ENCODE measurements at regions not wholly inside any gene's neighbourhood (a gene's known extent, or its start where the extent isn't known, plus 50 kb on each side); places are given as distances from the start of the nearest gene placed in this dataset.

DNA sequence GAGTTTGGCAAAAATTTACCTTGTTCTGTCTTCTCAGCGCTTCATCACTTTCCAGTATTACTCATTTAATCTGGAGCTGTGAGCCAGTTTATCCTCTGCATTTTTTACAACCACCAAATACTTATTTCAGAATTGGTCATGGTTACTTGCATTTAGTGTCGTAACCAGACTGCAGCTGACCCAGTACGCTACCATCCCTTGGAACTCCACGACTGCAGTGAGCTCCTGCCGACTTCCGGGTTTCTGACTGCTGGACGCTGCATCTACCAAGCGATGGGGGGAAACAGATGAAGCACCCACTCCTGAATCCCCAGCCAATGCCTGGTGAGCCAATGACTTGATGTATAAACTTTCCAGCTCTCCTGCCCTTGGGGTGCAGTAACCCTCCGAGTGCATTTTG, 174.4 kb upstream of the PRLR start:
- Histone ChIP-seq H3K9me2 (ENCODE audit: insufficient read depth) (no peaks in the 10 kb centered on the region), H3K4me3 (replicated peaks in 1 of 2; ENCODE audit: low read depth in 1 of 2, low read length in 2 of 2) (no peak overlapping the region), H3K9me3 (ENCODE audit: control insufficient read depth in 1 of 2, insufficient read depth in 1 of 2, low read depth in 1 of 2, low read length in 2 of 2) (no peaks in the 10 kb centered on the region), H3K27ac (ENCODE audit: low read depth, low read length) (no peak overlapping the region), H3K36me3 (ENCODE audit: control insufficient read depth in 1 of 2, insufficient read depth in 2 of 2, low read length in 2 of 2) (no peaks in the 10 kb centered on the region), H3K79me2 (ENCODE audit: insufficient read depth, low read length) (no peaks in the 10 kb centered on the region), H3K9ac (ENCODE audit: low read length) (no peak overlapping the region), H4K20me1 (ENCODE audit: insufficient read depth) (no peaks in the 10 kb centered on the region), H2AFZ (ENCODE audit: low read depth, low read length, poor library complexity, severe bottlenecking) (no peak overlapping the region), H3K4me2 (ENCODE audit: low read length) (no peak overlapping the region), H3K27me3 (ENCODE audit: insufficient read depth, low read length) (no peaks in the 10 kb centered on the region), H3K4me1 (ENCODE audit: control insufficient read depth in 1 of 2, insufficient read depth in 2 of 2, low read length in 2 of 2) (no peaks in the 10 kb centered on the region)
- TF ChIP-seq SRF (IDR thresholded peaks at IDR 0.05; ENCODE audit: low read depth) = no peak
- TF ChIP-seq, protein P1, sequence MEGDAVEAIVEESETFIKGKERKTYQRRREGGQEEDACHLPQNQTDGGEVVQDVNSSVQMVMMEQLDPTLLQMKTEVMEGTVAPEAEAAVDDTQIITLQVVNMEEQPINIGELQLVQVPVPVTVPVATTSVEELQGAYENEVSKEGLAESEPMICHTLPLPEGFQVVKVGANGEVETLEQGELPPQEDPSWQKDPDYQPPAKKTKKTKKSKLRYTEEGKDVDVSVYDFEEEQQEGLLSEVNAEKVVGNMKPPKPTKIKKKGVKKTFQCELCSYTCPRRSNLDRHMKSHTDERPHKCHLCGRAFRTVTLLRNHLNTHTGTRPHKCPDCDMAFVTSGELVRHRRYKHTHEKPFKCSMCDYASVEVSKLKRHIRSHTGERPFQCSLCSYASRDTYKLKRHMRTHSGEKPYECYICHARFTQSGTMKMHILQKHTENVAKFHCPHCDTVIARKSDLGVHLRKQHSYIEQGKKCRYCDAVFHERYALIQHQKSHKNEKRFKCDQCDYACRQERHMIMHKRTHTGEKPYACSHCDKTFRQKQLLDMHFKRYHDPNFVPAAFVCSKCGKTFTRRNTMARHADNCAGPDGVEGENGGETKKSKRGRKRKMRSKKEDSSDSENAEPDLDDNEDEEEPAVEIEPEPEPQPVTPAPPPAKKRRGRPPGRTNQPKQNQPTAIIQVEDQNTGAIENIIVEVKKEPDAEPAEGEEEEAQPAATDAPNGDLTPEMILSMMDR (IDR thresholded peaks at IDR 0.05 in 2 of 3, conservative IDR thresholded peaks at IDR 0.05 in 1 of 3; ENCODE audit: borderline replicate concordance in 1 of 3, insufficient read depth in 1 of 3, low read depth in 2 of 3, low read length in 2 of 3) = no peak
- no peak for TF ChIP-seq FOSL1 (IDR thresholded peaks at IDR 0.05; ENCODE audit: low read depth)
- no peak for TF ChIP-seq SIN3A (IDR thresholded peaks at IDR 0.05; ENCODE audit: low read depth)
- no peak for TF ChIP-seq ZNF274 (IDR thresholded peaks at IDR 0.05; ENCODE audit: low read depth, low read length)
- no peak for TF ChIP-seq POLR2AphosphoS5 (IDR thresholded peaks at IDR 0.05; ENCODE audit: low read depth, low read length)
- TF ChIP-seq EZH2phosphoT487 (IDR thresholded peaks at IDR 0.05; ENCODE audit: borderline replicate concordance) = no peak
- TF ChIP-seq, protein P2, sequence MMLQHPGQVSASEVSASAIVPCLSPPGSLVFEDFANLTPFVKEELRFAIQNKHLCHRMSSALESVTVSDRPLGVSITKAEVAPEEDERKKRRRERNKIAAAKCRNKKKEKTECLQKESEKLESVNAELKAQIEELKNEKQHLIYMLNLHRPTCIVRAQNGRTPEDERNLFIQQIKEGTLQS (IDR thresholded peaks at IDR 0.05) = no peak
- TF ChIP-seq TCF7L2 (IDR thresholded peaks at IDR 0.05; ENCODE audit: borderline replicate concordance, extremely low read depth, insufficient read depth, insufficient read length) = no peak
- no peak for TF ChIP-seq RAD21 (IDR thresholded peaks at IDR 0.05; ENCODE audit: low read depth)
- BruUV-seq (replicated peaks) = no TSS peak
- intact Hi-C loops (cut with micrococcal nuclease) = no loop called here
- RAD21 ChIA-PET (ENCODE audit: low non-redundant PET in 1 of 2, low total read pairs in 2 of 2, uncharacterized antibody in 2 of 2, unreplicated experiment in 2 of 2) = no interaction called here
- ATAC-seq (no peak), DNase-seq (ENCODE audit: low read depth, low spot score) (no peak)
- CTCF ChIA-PET = no interaction called here
- POLR2A ChIA-PET = no interaction called here

Data from HCT116 (cell line).